ENCODE measurements at regions not wholly inside any gene's neighbourhood (a gene's known extent, or its start where the extent isn't known, plus 50 kb on each side); places are given as distances from the start of the nearest gene placed in this dataset.

DNA sequence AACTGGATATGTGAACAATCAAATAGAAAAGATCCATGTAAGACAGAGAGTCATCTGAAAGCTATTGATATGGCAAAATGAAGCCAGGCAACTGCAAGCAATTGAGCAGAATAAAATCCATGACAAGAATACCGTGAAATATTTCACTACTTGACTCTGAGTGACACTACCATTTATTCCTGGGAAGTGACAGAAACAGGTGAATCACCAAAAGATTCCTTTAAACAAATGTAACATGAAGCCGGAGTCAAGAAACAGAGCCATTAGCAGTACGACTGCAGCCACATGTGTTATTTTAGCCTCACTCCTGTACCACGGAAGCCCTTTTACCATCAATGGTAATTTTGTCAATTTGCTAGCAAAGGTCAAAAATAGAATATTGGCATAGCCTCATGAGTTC, 197.7 kb upstream of the POT1 start:
- TF ChIP-seq NFIC (IDR thresholded peaks at IDR 0.05) (no peak), TAF1 (IDR thresholded peaks at IDR 0.05; ENCODE audit: low read depth) (no peak), EP300 (IDR thresholded peaks at IDR 0.05; ENCODE audit: borderline replicate concordance) (no peak), TEAD4 (IDR thresholded peaks at IDR 0.05) (no peak), RAD21 (IDR thresholded peaks at IDR 0.05; ENCODE audit: low read depth) (no peak), CEBPB (IDR thresholded peaks at IDR 0.05) (no peak), ZBTB7A (IDR thresholded peaks at IDR 0.05; ENCODE audit: low read depth) (no peak)
- TF ChIP-seq, protein P1, sequence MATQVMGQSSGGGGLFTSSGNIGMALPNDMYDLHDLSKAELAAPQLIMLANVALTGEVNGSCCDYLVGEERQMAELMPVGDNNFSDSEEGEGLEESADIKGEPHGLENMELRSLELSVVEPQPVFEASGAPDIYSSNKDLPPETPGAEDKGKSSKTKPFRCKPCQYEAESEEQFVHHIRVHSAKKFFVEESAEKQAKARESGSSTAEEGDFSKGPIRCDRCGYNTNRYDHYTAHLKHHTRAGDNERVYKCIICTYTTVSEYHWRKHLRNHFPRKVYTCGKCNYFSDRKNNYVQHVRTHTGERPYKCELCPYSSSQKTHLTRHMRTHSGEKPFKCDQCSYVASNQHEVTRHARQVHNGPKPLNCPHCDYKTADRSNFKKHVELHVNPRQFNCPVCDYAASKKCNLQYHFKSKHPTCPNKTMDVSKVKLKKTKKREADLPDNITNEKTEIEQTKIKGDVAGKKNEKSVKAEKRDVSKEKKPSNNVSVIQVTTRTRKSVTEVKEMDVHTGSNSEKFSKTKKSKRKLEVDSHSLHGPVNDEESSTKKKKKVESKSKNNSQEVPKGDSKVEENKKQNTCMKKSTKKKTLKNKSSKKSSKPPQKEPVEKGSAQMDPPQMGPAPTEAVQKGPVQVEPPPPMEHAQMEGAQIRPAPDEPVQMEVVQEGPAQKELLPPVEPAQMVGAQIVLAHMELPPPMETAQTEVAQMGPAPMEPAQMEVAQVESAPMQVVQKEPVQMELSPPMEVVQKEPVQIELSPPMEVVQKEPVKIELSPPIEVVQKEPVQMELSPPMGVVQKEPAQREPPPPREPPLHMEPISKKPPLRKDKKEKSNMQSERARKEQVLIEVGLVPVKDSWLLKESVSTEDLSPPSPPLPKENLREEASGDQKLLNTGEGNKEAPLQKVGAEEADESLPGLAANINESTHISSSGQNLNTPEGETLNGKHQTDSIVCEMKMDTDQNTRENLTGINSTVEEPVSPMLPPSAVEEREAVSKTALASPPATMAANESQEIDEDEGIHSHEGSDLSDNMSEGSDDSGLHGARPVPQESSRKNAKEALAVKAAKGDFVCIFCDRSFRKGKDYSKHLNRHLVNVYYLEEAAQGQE (IDR thresholded peaks at IDR 0.05; ENCODE audit: low read depth): no peak

All from Ishikawa (cell line).